Omental fat pad (tissue), 3 donors: ENCODE measurements at regions not wholly inside any gene's neighbourhood (a gene's known extent, or its start where the extent isn't known, plus 50 kb on each side); places are given as distances from the start of the nearest gene placed in this dataset.
"Not testable (repeated sequence)": the region's sequence is repeated elsewhere in the genome, so short reads cannot be mapped to it uniquely, and the experiment has no call there.

ENCODE experiments used
- ATAC-seq: fragments of 150-250 bp; one replicate; pipeline ENCODE4 v1.9.1; 2016; ENCODE audit warnings: mild to moderate bottlenecking, moderate library complexity; ENCODE audit not compliant: low FRiP score
- DNase-seq: peaks from one replicate; pipeline ENCODE4 v3.0.0-alpha.2; 2019; ENCODE audit warnings: low spot score
- TF ChIP-seq, protein P1 (sequence below), 3 donors: fragments of 450-650 bp; IDR thresholded peaks; one replicate each; pipeline ENCODE4 v1.5.1; 2016 to 2017; ENCODE audit warnings: antibody characterized with exemption in 3 of 3, mild to moderate bottlenecking in 3 of 3, moderate library complexity in 2 of 3

- ATAC-seq (no peak), DNase-seq (no peak)
- TF ChIP-seq, protein P1, sequence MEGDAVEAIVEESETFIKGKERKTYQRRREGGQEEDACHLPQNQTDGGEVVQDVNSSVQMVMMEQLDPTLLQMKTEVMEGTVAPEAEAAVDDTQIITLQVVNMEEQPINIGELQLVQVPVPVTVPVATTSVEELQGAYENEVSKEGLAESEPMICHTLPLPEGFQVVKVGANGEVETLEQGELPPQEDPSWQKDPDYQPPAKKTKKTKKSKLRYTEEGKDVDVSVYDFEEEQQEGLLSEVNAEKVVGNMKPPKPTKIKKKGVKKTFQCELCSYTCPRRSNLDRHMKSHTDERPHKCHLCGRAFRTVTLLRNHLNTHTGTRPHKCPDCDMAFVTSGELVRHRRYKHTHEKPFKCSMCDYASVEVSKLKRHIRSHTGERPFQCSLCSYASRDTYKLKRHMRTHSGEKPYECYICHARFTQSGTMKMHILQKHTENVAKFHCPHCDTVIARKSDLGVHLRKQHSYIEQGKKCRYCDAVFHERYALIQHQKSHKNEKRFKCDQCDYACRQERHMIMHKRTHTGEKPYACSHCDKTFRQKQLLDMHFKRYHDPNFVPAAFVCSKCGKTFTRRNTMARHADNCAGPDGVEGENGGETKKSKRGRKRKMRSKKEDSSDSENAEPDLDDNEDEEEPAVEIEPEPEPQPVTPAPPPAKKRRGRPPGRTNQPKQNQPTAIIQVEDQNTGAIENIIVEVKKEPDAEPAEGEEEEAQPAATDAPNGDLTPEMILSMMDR (IDR thresholded peaks at IDR 0.05): no peak
These were observed 1220.6 kb upstream of the CDH2 start for GRCh38 chr18:29397536-29397935.

- TF ChIP-seq, protein P1 (IDR thresholded peaks at IDR 0.05): no peak
- no peak for DNase-seq
- no peak for ATAC-seq
These were observed 1206.7 kb upstream of the CDH2 start for GRCh38 chr18:29383311-29384273.

DNA sequence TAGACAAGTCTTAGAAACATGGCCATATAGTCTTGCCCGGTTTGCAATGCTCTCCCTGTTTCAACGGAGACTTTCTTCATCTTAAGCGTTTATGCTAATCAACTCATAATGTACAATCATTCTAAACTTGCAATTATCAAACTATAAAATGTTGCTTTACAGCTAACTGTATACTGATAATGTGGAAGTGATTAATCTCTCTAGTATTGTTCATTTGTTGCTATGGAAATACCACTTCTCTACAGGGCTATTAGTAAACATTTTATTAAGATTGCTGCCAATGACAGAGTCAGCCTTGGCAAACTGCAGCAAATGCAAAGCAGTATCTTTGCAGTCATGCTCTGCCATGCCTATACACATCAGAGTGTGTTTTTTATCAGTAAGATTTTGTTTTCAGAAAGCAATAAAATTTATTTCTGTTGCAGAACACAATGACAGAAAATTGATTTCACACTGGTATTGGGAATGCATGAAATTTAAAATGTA lies 1201.8 kb upstream of the CDH2 start:
- DNase-seq (no peak), ATAC-seq (no peak)
- TF ChIP-seq, protein P1 (IDR thresholded peaks at IDR 0.05): no peak

GRCh38 chr18:29377346-29377745 lies 1200.4 kb upstream of the CDH2 start:
- DNase-seq: no peak
- TF ChIP-seq, protein P1 (IDR thresholded peaks at IDR 0.05): no peak
- ATAC-seq: no peak

GRCh38 chr18:29373000-29373399 lies 1196.1 kb upstream of the CDH2 start:
- ATAC-seq: no peak
- no peak for DNase-seq
- TF ChIP-seq, protein P1 (IDR thresholded peaks at IDR 0.05): no peak

GRCh38 chr18:29361843-29362242 lies 1184.9 kb upstream of the CDH2 start:
- ATAC-seq (no peak), DNase-seq (no peak)
- TF ChIP-seq, protein P1 (IDR thresholded peaks at IDR 0.05): no peak

DNA sequence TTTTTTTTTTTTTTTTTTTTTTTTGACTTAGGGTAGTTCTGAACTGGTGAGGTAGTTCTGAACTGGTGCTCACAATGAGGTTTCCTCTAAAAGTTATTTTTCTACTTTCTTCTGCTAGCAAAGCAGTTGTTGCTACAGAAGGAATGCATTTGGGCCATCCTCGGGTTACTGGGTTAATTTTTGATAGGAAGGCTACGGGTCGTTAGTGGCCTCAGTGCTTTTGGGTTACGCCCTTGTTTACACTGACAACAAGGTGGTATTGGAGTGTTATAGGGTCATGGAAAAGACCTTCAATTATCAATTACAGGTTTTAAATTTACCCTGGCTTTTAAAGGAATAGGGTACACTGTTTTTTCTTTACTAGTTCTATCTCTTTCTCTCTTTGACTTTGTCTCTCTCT lies 1183.7 kb upstream of the CDH2 start:
- not testable (repeated sequence) for ATAC-seq

DNA sequence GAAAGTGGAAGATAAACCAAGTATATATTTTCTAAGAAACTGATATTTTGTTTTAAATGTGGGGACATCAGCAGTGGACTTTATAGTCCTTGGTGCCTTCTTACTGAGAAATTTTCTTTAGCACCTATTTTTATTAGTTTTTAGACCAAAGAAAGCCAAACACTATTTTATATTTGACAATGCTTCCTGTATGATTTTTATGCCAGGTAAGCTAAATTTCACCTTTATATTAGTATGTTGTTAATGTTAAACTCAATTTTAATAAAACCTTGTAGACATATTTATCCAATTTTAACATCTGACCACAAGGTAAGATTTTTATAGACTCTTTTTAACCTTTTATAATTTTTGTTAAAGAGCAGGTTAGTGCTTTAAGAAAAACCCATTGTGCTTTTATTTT lies 1182.3 kb upstream of the CDH2 start:
- not testable (repeated sequence) for DNase-seq, ATAC-seq

More for the DNA sequence above, 1183.7 kb upstream of the CDH2 start:
- DNase-seq: not testable (repeated sequence)
